ENCODE measurements at regions not wholly inside any gene's neighbourhood (a gene's known extent, or its start where the extent isn't known, plus 50 kb on each side); places are given as distances from the start of the nearest gene placed in this dataset.
"Not testable (repeated sequence)": the region's sequence is repeated elsewhere in the genome, so short reads cannot be mapped to it uniquely, and the experiment has no call there.

GRCh38 chr6:141203902-141204575, 928.7 kb upstream of the GJE1 start:
- DNase-seq: no peak

- no peak for DNase-seq
Measured at GRCh38 chr6:141202626-141203025, 930.1 kb upstream of the GJE1 start.

- no peak for DNase-seq
Measured at GRCh38 chr6:141199074-141199473, 933.7 kb upstream of the GJE1 start.

GRCh38 chr6:141195251-141195832, 937.4 kb upstream of the GJE1 start:
- no peak for DNase-seq

GRCh38 chr6:141183368-141183767, 949.4 kb upstream of the GJE1 start:
- DNase-seq: no peak

- DNase-seq: not testable (repeated sequence)
Measured at GRCh38 chr6:141175458-141175857, 957.3 kb upstream of the GJE1 start.

- no peak for DNase-seq
Measured at GRCh38 chr6:141174932-141175331, 957.8 kb upstream of the GJE1 start.

- no peak for DNase-seq
Measured at GRCh38 chr6:141173529-141173928, 959.2 kb upstream of the GJE1 start.

GRCh38 chr6:141169419-141169818, 963.3 kb upstream of the GJE1 start:
- DNase-seq: no peak

- DNase-seq: no peak
Measured at GRCh38 chr6:141167945-141168344, 964.8 kb upstream of the GJE1 start.

GRCh38 chr6:141165002-141165665, 967.6 kb upstream of the GJE1 start:
- no peak for DNase-seq

- no peak for DNase-seq
Measured at GRCh38 chr6:141164042-141164743, 968.5 kb upstream of the GJE1 start.

GRCh38 chr6:141163107-141163506, 969.6 kb upstream of the GJE1 start:
- no peak for DNase-seq

- DNase-seq: no peak
Measured at GRCh38 chr6:141158740-141159139, 974.0 kb upstream of the GJE1 start.

- no peak for DNase-seq
Measured at GRCh38 chr6:141153563-141153962, 979.2 kb upstream of the GJE1 start.

GRCh38 chr6:141152951-141153350, 979.8 kb upstream of the GJE1 start:
- DNase-seq: no peak

GRCh38 chr6:141151710-141152417, 980.9 kb upstream of the GJE1 start:
- no peak for DNase-seq

GRCh38 chr6:141141870-141142269, 990.9 kb upstream of the GJE1 start:
- DNase-seq: no peak

GRCh38 chr6:141140905-141141304, 991.8 kb upstream of the GJE1 start:
- DNase-seq: no peak

- no peak for DNase-seq
Measured at GRCh38 chr6:141139461-141139860, 993.3 kb upstream of the GJE1 start.

- DNase-seq: no peak
Measured at GRCh38 chr6:141134723-141135122, 998.0 kb upstream of the GJE1 start.

GRCh38 chr6:141133836-141134235, 998.9 kb upstream of the GJE1 start:
- no peak for DNase-seq

GRCh38 chr6:141133346-141133745, 999.4 kb upstream of the GJE1 start:
- no peak for DNase-seq
